ENCODE measurements at regions not wholly inside any gene's neighbourhood (a gene's known extent, or its start where the extent isn't known, plus 50 kb on each side); places are given as distances from the start of the nearest gene placed in this dataset.

- TF ChIP-seq CTCF (IDR thresholded peaks at IDR 0.05) (no peak), EP300 (IDR thresholded peaks at IDR 0.05) (no peak), POLR2AphosphoS5 (IDR thresholded peaks at IDR 0.05) (no peak)
Measured at GRCh38 chr16:9259914-9260608, 168.6 kb downstream of the HAPSTR1 start.
